Body of pancreas (tissue), 4 donors: ENCODE measurements at regions not wholly inside any gene's neighbourhood (a gene's known extent, or its start where the extent isn't known, plus 50 kb on each side); places are given as distances from the start of the nearest gene placed in this dataset.

Source experiments
- ATAC-seq: fragments of 150-250 bp; one replicate; pipeline ENCODE4 v1.9.1; 2016
- DNase-seq, 4 donors: peaks; one replicate each; pipeline ENCODE4 v3.0.0-alpha.2; 2019
- H3K27ac ChIP-seq, 4 donors: fragments of 200-600 bp; sonication (generic); 1 replicate in 3 of 4; 2 replicates in 1 of 4; pipeline versions ENCODE4 v1.5.1 to v1.6.1; 2016 to 2019; ENCODE audit warnings: mild to moderate bottlenecking in 1 of 4, mixed read lengths in 1 of 4, moderate library complexity in 1 of 4
- H3K27me3 ChIP-seq, 2 donors: fragments of 200-600 bp; sonication (generic); one replicate each; pipeline ENCODE4 v1.6.0; 2016; ENCODE audit warnings: mild to moderate bottlenecking in 1 of 2
- H3K36me3 ChIP-seq, 2 donors: fragments of 200-600 bp; sonication (generic); replicated peaks in 1 of 2; 2 replicates each; pipeline ENCODE4 v1.5.1; 2016; ENCODE audit warnings: low read depth in 2 of 2; ENCODE audit not compliant: insufficient read depth in 1 of 2
- H3K4me1 ChIP-seq: fragments of 200-600 bp; sonication (generic); one replicate; pipeline ENCODE4 v1.6.0; 2016
- H3K4me3 ChIP-seq, 2 donors: fragments of 200-600 bp; sonication (generic); 1 replicate in 1 of 2; 2 replicates in 1 of 2; pipeline ENCODE4 v1.5.1; 2016 to 2019
- H3K9me3 ChIP-seq, 3 donors: fragments of 200-600 bp; sonication (generic); 1 replicate in 2 of 3; 2 replicates in 1 of 3; pipeline ENCODE4 v1.5.1; 2016
- POLR2A ChIP-seq, 3 donors: fragments of 450-650 bp; IDR thresholded peaks; one replicate each; pipeline ENCODE4 v1.6.1; 2016; ENCODE audit warnings: antibody characterized with exemption in 3 of 3, mild to moderate bottlenecking in 2 of 3
- WGBS, 2 donors: methylation state at CpG; one replicate each; pipeline ENCODE4 v1.1.5; 2017; 5-methylcytosine and 5-hydroxymethylcytosine counted together
- intact Hi-C: fragments of 100-400 bp; cut with DNase I; formaldehyde crosslinking; loops from one replicate; pipeline ENCODE4 v1.15.1; 2023
- TF ChIP-seq, protein P1 (sequence below), 7 experiments: fragments of 450-650 bp in 4 of 7; fragments of 200-600 bp in 3 of 7; sonication (generic) in 3 of 7; IDR thresholded peaks; one replicate each; pipeline ENCODE4 v1.5.1; 2016 to 2019; ENCODE audit warnings: antibody characterized with exemption in 7 of 7

DNA sequence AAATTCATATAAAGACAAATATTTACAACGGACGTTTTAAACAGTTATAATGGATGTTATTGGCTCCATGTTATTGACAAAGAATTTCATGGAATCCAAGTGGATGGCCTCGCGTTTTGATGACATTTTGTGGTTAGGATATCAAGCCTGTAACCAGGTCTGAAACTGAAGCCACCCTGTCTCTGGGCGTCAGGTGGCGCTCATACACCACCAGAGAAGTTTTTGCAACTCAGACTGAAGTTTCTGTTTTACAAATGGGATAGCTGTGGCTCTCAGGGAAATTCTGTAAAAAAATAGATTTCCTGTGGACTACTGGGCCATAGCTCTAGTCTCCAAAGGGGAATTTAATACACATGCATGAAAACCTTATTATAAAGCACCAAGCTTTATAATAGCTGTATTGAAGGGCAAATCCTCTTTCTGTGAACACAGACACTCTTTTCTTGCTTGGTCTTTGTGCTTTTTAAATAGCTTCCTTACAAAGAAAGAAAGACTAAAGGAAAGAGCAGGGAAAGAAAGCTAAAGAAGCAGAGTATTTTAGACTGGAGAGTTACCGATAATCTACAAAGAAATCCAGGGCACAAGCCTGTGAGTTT lies 86.7 kb downstream of the C18orf54 start:
- 11 to 12% methylated on average over 7 of the region's 7 CpGs for WGBS, 2 donors
- no peaks in the 10 kb centered on the region for H3K9me3 ChIP-seq
- H3K27me3 ChIP-seq = no peaks in the 10 kb centered on the region
- no peaks in the 10 kb centered on the region for H3K36me3 ChIP-seq
- TF ChIP-seq, protein P1, sequence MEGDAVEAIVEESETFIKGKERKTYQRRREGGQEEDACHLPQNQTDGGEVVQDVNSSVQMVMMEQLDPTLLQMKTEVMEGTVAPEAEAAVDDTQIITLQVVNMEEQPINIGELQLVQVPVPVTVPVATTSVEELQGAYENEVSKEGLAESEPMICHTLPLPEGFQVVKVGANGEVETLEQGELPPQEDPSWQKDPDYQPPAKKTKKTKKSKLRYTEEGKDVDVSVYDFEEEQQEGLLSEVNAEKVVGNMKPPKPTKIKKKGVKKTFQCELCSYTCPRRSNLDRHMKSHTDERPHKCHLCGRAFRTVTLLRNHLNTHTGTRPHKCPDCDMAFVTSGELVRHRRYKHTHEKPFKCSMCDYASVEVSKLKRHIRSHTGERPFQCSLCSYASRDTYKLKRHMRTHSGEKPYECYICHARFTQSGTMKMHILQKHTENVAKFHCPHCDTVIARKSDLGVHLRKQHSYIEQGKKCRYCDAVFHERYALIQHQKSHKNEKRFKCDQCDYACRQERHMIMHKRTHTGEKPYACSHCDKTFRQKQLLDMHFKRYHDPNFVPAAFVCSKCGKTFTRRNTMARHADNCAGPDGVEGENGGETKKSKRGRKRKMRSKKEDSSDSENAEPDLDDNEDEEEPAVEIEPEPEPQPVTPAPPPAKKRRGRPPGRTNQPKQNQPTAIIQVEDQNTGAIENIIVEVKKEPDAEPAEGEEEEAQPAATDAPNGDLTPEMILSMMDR (IDR thresholded peaks at IDR 0.05) = peak; percentile 44 to 83 (median 68)
- TF ChIP-seq POLR2A (IDR thresholded peaks at IDR 0.05) = no peak
- H3K4me1 ChIP-seq = no peaks in the 10 kb centered on the region
- intact Hi-C loops = loop anchor here (10.0 kb wide), 1 partner anchor 230 kb away; no protein-coding TSS in a partner anchor
- peak; percentile 71 for ATAC-seq
- peak; percentile 42 to 63 (median 54) for DNase-seq
- H3K27ac ChIP-seq = no peak overlapping the region
- no peak overlapping the region for H3K4me3 ChIP-seq

DNA sequence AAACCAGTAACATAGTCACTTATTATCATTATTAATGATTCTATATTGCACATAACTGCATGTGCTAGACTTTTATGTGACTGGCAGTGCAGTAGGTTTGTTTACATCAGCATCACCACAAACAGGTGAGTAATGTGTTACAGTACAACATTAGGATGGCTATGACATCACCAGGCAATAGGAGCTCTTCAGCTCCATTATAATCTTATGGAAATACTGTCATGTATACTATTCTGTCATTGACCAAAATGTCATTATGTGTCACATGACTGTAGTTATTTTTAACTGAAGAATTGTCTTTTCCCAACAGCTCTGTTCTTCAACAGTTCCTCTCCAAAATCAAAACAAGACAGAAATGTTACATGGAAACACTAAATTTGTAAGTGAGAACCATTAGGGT lies 96.3 kb downstream of the C18orf54 start:
- H3K27me3 ChIP-seq = peaks cover 0 to 6% of the 10 kb centered on the region in 2 donors
- DNase-seq (no peak), ATAC-seq (no peak)
- H3K27ac ChIP-seq = no peak overlapping the region
- no peaks in the 10 kb centered on the region for H3K9me3 ChIP-seq
- no peak overlapping the region for H3K4me3 ChIP-seq
- TF ChIP-seq, protein P1 (IDR thresholded peaks at IDR 0.05) = no peak
- no peak for TF ChIP-seq POLR2A (IDR thresholded peaks at IDR 0.05)
- intact Hi-C loops = no loop called here
- H3K4me1 ChIP-seq = no peaks in the 10 kb centered on the region
- no peaks in the 10 kb centered on the region for H3K36me3 ChIP-seq

DNA sequence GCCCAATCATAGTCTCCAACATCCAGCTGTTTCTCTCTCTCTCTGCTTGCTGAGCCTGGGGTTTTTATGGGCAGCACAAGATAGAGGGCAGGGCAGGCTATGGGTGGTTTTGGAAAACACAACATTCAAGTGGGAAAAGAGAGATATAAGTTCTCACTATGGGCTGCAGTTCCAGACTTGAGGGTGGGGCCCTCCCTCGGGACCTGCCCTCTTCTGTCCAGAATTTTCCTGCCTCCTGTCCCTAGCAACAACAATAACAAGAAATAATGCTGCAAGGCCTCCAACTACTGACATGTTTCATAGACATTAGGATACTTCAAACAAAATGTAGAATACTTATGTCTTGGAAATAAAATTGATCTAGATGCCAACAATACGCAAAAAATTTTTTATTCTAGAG lies 107.8 kb downstream of the C18orf54 start:
- Histone ChIP-seq H3K27me3 (no peaks in the 10 kb centered on the region), H3K36me3 (no peaks in the 10 kb centered on the region), H3K27ac (no peak overlapping the region), H3K4me3 (no peak overlapping the region), H3K9me3 (no peaks in the 10 kb centered on the region), H3K4me1 (no peaks in the 10 kb centered on the region)
- WGBS, 2 donors = 65 to 77% methylated on average over 2 of the region's 2 CpGs
- TF ChIP-seq POLR2A (IDR thresholded peaks at IDR 0.05) = no peak
- TF ChIP-seq, protein P1 (IDR thresholded peaks at IDR 0.05) = no peak
- intact Hi-C loops = no loop called here
- DNase-seq (no peak), ATAC-seq (no peak)

DNA sequence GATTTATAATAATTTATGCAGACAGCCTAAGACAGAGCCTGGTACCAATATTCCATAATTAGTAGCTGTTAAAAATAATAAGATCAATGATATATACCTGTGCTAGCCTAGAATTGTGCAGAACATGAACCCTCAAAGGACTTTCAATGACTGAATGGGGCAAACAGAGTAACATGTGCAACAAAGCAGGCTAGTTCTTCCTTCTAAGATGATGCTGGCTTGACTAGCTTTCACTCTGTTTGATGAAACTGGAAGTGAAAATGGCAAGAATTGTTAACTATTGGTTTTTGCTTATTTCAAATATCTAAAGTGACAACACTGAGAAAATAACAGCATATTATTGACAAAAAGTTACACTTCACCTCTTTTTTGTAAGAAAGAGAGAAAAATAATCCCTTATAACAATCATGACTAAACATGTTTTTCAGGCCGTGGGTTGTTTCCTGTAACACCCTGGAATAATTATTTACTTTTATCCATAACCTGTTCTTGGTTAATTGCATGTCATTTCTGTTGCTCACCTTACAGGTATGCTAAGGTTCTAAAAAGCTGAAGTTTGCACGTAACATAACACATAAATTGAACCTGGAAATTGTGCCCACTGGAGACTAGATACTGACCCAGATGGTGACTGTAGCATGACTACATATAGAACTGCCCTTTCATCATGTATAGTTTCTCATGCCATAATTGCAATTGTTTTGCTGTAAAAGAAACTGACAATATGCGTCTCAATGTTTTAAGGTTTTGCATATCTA lies 108.7 kb downstream of the C18orf54 start:
- H3K4me3 ChIP-seq = no peak overlapping the region
- no peaks in the 10 kb centered on the region for H3K36me3 ChIP-seq
- no peaks in the 10 kb centered on the region for H3K4me1 ChIP-seq
- TF ChIP-seq, protein P1 (IDR thresholded peaks at IDR 0.05) = no peak
- no peak for TF ChIP-seq POLR2A (IDR thresholded peaks at IDR 0.05)
- WGBS, 2 donors = 68 to 75% methylated on average over 3 of the region's 3 CpGs
- H3K27me3 ChIP-seq = no peaks in the 10 kb centered on the region
- ATAC-seq (no peak), DNase-seq (no peak)
- no peaks in the 10 kb centered on the region for H3K9me3 ChIP-seq
- H3K27ac ChIP-seq = no peak overlapping the region
- intact Hi-C loops = no loop called here
